ENCODE measurements at regions not wholly inside any gene's neighbourhood (a gene's known extent, or its start where the extent isn't known, plus 50 kb on each side); places are given as distances from the start of the nearest gene placed in this dataset.
"Not testable (repeated sequence)": the region's sequence is repeated elsewhere in the genome, so short reads cannot be mapped to it uniquely, and the experiment has no call there.

DNA sequence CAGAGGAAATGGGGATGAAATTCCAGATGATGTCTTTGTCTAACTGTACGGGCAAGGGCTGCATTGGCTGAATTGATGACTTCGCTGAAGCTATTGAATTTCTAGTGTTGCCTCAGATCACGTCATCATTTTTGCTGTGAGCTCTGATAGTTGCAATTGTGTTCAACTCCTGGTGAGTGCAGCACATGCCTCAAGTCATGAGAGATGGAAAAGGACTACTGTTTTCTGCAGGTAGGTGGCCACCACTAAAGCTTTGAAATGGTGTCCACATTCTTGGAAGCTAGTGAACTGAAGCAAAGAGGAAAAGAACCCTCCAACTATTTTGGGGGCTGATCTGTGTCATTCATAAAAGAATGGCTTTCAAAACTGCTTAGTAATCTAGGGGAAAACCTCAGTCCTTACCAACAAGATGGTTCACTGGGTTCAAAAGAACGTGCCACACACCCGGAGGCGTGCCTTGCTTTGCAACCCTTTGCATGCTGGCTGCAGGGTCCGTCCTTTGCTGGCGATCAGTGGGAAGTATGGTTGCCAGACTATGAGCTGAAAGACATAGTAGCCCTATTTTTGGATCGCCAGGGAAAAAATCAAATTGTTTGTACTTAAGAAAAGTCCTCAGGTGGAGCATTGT lies 88.1 kb upstream of the STOX2 start:
- no peak for DNase-seq

DNA sequence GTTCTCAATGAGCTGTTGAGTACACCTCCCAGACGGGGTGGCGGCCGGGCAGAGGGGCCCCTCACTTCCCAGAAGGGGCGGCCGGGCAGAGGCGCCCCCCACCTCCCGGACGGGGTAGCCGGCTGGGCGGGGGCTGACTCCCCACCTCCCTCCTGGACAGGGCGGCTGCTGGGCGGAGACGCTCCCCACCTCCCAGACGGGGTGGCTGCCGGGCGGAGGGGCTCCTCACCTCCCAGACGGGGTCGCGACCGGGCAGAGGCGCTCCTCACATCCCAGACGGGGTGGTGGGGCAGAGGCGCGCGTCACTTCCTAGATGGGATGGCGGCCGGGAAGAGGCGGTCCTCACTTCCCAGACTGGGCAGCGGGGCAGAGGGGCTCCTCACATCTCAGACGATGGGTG lies 86.5 kb upstream of the STOX2 start:
- not testable (repeated sequence) for DNase-seq

DNA sequence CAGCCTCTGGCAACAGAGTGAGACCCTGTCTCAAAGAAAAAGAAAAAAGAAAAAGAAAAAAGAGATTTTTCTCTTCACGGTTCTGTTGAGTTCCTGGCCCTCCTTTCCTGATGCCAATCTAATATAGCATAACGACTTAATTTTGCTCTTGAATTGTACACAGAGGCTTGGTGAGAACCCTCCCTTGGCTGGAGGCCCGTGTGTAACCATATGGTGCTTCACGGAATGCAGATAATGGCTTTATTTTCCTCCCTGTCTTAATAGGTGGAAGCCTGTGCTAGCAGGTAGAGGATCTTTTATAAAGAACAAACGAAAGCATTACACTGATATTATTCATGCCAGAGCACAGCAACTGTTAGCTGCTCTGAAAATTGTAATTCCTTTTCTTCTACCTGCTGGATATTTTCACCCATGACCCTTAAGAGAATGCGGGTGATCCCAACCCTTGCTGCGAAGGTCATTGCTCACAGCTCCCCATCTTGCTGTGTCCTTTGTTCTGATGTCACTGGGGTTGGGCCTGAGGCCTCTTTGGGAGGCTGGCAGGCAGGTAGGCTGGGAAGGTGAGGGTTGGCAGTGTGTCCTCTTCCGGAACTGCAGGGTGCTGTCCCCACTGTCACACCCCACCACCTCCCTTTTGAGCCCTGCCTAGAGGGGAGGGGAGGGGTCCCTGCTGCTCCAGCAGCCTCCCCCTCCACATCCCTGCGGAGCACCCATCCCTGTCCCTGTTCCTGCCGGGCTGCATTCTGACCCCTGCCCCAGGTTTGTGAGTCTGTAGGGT lies 83.8 kb upstream of the STOX2 start:
- peak; percentile 78 for DNase-seq

DNA sequence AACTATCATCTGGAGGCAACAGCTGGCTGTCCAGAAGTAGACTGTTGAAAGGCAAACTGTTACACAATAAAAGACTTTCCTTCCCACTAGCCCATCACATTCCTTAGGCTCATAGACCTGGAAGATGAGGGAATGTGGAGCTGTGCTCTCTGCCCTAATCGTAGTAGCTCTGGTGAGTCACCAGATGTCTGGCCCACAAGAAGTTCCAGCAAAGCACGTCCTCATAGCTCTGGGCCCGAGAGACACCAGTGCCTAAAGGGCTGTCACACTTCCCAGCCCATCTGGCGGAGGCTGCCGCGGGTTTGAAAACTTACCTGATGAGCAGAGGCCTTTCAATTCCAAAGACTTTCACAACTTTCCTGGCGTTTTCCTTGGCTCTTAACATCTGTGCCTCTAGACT lies 81.7 kb upstream of the STOX2 start:
- peak; percentile 33 for DNase-seq

DNA sequence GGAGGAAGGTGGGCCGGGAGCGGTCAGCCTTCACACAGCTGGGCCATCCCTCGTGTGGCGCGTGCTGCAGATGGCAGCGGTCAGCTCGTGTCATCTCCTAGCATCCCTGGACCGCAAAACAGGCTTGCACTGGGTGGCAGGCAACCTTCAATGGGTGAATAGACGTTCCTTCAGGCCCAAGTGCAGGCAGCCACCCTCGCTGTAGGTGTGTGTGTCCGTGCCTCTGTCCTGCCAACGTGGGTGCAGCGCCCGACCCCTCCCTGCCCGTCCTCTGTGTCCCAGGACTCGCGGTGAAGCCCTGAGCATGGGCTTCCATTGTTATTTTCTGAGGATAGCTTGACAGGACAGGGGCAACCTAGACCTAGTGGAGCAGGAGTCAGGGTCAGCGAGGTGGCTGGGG lies 79.8 kb upstream of the STOX2 start:
- DNase-seq = no peak

GRCh38 chr4:183826461-183826860 lies 78.6 kb upstream of the STOX2 start:
- no peak for DNase-seq

DNA sequence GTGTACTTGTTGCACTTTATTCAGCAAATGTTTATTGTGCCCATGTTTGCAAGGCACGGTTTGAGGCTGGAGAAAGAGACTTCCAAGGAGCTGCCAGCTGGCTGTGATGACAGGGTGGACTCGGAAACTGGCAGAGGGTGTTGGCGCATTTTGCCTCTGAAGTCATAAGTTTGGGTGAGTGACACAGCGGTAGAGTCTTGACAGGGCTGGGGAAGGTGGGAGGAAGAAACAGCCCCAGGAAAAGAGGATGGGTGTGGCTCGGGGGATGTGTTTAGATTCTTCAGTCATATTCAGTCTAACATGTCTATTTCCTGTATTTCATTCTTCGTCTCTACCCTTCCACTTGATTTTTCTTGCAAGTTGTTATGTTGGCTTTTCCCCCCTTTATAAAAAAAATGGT lies 77.0 kb upstream of the STOX2 start:
- no peak for DNase-seq

DNA sequence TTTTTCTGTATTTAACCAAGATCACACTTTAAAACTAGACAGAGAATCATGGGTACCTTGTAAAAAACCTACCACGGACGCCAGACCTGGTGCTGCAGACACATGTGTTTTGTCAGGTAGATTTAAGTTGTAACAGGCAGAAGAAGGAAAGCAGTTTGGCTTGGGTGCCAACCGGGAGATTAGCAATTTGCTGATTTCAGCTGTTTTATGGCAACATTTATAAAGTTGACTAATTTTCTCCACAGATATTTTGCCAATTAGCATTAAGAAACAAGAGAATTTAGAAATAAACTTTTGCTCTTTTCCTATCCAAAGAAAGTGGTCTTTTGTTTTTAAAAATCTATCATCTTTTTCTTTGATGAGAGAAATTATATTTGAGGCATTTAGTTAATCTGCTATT lies 76.3 kb upstream of the STOX2 start:
- no peak for DNase-seq

DNA sequence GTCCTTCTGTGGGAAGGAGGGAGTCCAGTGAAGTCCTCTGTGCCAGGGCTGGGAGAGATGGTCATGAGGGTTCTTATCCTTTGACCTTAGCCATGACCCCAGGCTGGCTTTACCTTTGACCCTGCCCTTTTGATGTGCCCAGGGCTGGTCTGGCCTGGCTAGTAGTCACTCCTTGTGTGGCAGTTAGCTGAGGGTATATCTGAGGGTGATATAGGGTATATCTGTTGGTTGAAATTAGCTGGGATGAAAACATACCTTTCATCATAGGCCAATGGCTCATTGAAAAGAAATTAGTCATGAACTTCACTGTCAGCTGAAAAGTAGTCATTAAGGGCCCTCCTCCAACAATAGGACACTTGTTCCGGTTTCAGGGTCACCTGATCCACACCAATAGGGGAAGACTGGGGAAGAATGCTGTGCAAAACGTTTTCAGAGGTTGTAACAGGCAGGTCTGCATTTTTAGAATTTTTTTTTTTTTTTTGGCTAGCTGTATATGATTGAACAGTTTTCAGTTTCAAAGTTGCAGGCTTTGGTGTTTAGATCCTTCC lies 74.6 kb upstream of the STOX2 start:
- no peak for DNase-seq

- no peak for DNase-seq
Observed at GRCh38 chr4:183831026-183831446, 74.1 kb upstream of the STOX2 start.

DNA sequence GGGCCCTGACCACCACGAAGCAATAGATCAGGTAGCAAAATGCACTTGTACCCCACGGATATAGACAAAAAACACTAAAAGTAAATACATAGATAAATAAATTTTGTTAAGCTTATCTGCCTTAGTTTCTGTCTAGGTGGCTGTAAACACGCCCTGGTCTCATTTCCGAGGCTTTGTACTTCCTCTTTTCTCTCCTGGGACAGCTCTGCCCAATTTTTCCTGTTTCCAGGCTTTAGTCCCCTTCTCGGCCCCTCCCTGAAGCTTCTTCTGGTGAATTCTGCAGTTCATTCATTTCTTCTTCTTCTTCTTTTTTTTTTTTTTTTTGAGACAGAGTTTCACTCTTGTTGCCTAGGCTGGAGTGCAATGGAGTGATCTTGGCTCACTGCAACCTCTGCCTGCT lies 73.4 kb upstream of the STOX2 start:
- no peak for DNase-seq

DNA sequence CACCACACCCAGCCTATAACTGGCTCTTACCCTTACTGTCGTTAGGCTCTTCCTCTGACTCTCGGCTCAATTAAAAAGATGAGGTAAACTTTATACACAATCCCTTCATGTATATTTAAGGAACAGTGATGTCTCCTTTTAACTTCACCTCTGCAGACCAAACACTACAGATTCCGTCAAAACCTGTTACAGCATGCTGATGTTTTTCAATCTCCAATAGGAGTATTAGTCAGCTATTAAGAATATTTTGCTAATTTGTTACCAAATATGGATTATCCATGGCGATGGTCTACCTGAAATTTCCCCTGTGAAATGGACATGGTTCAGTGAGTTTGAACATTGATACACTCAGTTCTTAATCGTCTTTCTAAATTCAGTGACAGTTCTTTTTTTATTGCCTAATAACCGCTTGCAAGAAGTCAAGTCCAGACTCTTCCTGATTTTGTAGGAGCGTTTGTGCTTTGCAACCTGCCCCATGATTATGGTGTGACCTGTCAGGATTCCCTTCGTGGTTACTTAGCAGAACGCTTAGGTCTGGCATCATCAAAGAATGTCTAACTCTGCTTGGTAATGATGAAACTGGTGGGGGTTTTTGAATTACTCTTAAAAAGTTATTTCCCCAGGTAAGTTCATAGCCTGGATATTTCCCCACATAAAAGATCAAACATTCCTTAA lies 72.2 kb upstream of the STOX2 start:
- no peak for DNase-seq

GRCh38 chr4:183834252-183834651 lies 70.9 kb upstream of the STOX2 start:
- no peak for DNase-seq

- DNase-seq = no peak
Observed at GRCh38 chr4:183837222-183837621, 67.9 kb upstream of the STOX2 start.

- peak; percentile 67 for DNase-seq
Observed at GRCh38 chr4:183838987-183839712, 66.0 kb upstream of the STOX2 start.

GRCh38 chr4:183840311-183840710 lies 64.8 kb upstream of the STOX2 start:
- peak; percentile 77 for DNase-seq

DNA sequence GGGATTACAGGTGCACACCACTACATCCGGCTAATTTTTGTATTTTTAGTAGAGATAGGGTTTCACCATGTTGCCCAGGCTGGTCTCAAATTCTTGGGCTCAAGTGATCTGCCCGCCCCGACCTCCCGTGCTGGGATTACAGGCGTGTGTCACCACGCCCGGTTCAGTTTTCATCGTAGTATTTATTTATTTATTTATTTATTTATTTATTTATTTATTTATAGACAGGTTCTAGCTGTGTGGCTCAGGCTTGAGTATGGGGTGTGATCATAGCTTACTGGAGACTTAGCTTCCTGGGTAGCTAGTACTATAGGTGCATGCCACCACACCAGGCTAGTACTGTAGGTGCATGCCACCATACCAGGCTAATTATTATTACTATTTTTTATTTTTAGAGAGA lies 64.1 kb upstream of the STOX2 start:
- no peak for DNase-seq

DNA sequence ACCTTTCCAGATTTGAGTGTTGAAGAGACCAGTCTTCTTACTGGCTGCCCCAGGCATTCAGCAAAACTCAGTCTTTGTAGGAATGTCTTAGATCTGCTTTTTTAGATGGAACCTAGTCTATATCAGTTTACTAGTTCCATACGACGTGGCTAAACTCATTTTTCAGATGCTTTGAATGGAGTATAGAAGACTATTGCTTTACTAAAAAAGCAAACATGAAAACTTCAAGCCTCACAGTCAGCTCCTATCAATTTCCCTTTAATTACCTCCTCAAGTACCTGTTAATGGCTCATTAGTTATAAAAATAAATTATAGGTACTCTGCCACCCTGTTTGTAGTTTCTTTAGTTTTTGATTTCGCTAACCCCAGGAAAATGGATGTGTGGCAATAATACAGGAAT lies 63.0 kb upstream of the STOX2 start:
- DNase-seq = no peak

GRCh38 chr4:183843248-183843671 lies 61.8 kb upstream of the STOX2 start:
- DNase-seq = peak; percentile 22

DNA sequence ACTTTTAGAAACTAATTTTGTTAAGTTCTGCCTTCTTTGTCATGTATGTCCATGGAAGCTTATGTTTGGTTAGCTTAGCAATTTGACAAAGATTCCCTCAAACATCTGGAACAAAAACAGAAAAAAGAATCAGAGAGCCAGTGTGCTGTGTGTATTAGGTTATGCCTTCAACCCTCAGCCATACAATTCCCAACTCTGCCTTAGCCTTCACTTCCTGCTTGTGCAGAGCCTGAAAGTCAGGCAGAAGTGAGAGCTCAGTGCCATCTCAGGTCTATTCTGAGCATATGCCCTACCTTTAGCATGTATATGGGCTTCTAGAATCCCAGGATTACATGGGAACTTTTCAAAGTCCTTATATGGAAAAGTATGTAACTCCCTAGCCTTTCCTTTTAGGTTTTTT lies 58.2 kb upstream of the STOX2 start:
- no peak for DNase-seq

- no peak for DNase-seq
Observed at GRCh38 chr4:183848805-183849204, 56.3 kb upstream of the STOX2 start.

- no peak for DNase-seq
Observed at GRCh38 chr4:183852910-183853547, 52.1 kb upstream of the STOX2 start.

- no peak for DNase-seq
Observed at GRCh38 chr4:183853548-183853940, 51.6 kb upstream of the STOX2 start.
